ENCODE measurements at regions not wholly inside any gene's neighbourhood (a gene's known extent, or its start where the extent isn't known, plus 50 kb on each side); places are given as distances from the start of the nearest gene placed in this dataset.
A peak's percentile ranks its signal among the peaks of the same experiment; 100 is the strongest.

DNA sequence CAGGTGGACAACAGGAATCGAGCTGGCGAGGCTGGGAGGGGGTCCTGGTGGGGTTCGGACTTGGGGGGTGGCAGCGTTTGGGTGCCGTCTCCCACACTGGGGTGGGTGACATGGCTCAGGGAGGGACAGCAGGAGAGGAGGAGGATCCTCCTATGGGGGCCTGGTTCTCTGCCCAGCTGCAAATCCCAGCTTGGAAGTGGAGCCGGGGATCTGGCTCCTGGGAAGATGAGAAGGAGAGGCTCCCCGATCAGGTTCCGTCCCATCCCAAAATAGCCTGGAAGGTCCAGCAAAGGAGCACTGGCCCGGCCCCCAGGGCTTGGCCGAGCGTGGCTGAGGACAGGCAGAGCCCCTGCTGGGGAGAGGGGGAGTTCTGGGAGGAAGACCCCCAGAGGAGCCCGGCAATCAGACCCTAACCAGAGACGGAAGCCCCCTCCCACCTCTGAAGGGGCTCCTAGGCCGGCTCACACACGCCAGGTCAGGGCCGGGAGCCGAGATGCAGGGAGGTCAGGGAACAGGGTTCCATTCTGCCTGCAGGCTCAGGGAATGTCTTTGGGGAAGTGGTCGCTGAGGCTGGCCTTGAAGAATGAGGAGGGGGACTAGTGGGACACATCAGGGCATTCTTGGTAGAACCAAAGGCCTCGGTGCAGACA lies 143.7 kb downstream of the ENGASE start:
- Histone ChIP-seq H3K4me1 (no peaks in the 10 kb centered on the region), H3K9me3 (no peaks in the 10 kb centered on the region), H3K27ac (no peak overlapping the region), H3K4me3 (no peak overlapping the region), H3K36me3 (no peaks in the 10 kb centered on the region), H3K27me3 (no peaks in the 10 kb centered on the region)
- DNase-seq (peak in 1 of 3 donors; percentile 39), ATAC-seq (no peak)
- 72% methylated on average over 2 of the region's 19 CpGs for WGBS (ENCODE audit: insufficient coverage, low coverage, low lambda C conversion rate, missing lambda C conversion rate)
- intact Hi-C loops (cut with DNase I): loop anchor here in 1 of 2 donors (10.0 kb wide), 1 partner anchor 63 kb away; no protein-coding TSS in a partner anchor
- no peak for TF ChIP-seq CTCF (IDR thresholded peaks at IDR 0.05)
- no peak for TF ChIP-seq POLR2A (IDR thresholded peaks at IDR 0.05)

DNA sequence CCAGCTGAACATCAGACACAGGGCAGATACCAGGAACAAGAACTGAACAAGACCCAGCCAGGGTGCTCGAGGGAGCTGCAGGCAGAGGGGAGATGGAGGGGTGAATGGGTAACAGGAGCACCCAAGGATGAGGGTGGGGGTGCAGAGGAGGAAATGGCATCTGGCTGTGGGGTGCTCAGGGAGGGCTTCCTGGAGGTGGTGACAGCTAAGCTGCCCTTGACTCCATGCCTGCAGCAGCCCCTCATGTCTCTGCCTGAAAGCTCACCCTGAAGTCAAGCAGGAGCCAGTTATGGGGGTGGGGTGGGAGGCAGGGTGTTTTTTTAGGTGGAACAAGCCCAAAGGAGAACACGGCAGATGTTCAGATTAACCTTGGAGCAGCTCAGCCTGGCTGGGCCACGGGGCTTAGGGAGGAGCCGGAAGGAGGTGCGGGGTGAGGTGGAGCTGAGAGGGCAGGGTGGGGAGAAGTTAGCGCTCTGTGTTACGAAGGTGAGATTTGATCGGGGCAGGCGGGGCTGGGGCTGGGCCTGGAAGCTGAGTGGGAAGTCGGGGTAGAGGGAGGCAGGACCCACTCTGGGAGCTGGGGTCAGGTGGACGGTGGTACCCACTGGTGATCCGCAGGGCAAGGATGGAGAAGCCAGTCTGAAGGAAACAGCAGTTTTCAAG lies 143.0 kb downstream of the ENGASE start:
- DNase-seq: peak in 1 of 3 donors; percentile 31
- no peaks in the 10 kb centered on the region for H3K9me3 ChIP-seq
- no peak for TF ChIP-seq POLR2A (IDR thresholded peaks at IDR 0.05)
- no peak for TF ChIP-seq CTCF (IDR thresholded peaks at IDR 0.05)
- no peaks in the 10 kb centered on the region for H3K4me1 ChIP-seq
- H3K27ac ChIP-seq: no peak overlapping the region
- ATAC-seq: no peak
- H3K4me3 ChIP-seq: no peak overlapping the region
- intact Hi-C loops (cut with DNase I): loop anchor here in 1 of 2 donors (10.0 kb wide), 1 partner anchor 63 kb away; no protein-coding TSS in a partner anchor
- no peaks in the 10 kb centered on the region for H3K36me3 ChIP-seq
- H3K27me3 ChIP-seq: no peaks in the 10 kb centered on the region
- WGBS (ENCODE audit: insufficient coverage, low coverage, low lambda C conversion rate, missing lambda C conversion rate): 48% methylated on average over 12 of the region's 12 CpGs

- H3K36me3 ChIP-seq: no peaks in the 10 kb centered on the region
- peak in 1 of 3 donors; percentile 36 for DNase-seq
- H3K4me3 ChIP-seq: no peak overlapping the region
- intact Hi-C loops (cut with DNase I): loop anchor here in 1 of 2 donors (10.0 kb wide), 1 partner anchor 62 kb away; no protein-coding TSS in a partner anchor
- H3K4me1 ChIP-seq: no peaks in the 10 kb centered on the region
- no peak overlapping the region for H3K27ac ChIP-seq
- no peaks in the 10 kb centered on the region for H3K27me3 ChIP-seq
- H3K9me3 ChIP-seq: no peaks in the 10 kb centered on the region
- WGBS (ENCODE audit: insufficient coverage, low coverage, low lambda C conversion rate, missing lambda C conversion rate): no CpG with 5 or more reads among the region's 6 CpGs
- no peak for ATAC-seq
- TF ChIP-seq CTCF (IDR thresholded peaks at IDR 0.05): no peak
- no peak for TF ChIP-seq POLR2A (IDR thresholded peaks at IDR 0.05)
These were observed 142.2 kb downstream of the ENGASE start for GRCh38 chr17:79216826-79217225.

- intact Hi-C loops (cut with DNase I): loop anchor here in 1 of 2 donors (10.0 kb wide), 1 partner anchor 62 kb away; no protein-coding TSS in a partner anchor
- 10% methylated on average over 2 of the region's 6 CpGs for WGBS (ENCODE audit: insufficient coverage, low coverage, low lambda C conversion rate, missing lambda C conversion rate)
- peak in 1 of 3 donors; percentile 28 for DNase-seq
- no peaks in the 10 kb centered on the region for H3K4me1 ChIP-seq
- H3K4me3 ChIP-seq: no peak overlapping the region
- TF ChIP-seq CTCF (IDR thresholded peaks at IDR 0.05): no peak
- no peak for TF ChIP-seq POLR2A (IDR thresholded peaks at IDR 0.05)
- no peaks in the 10 kb centered on the region for H3K27me3 ChIP-seq
- H3K9me3 ChIP-seq: no peaks in the 10 kb centered on the region
- no peak for ATAC-seq
- H3K27ac ChIP-seq: no peak overlapping the region
- H3K36me3 ChIP-seq: no peaks in the 10 kb centered on the region
These were observed 141.8 kb downstream of the ENGASE start for GRCh38 chr17:79216391-79216790.
